ENCODE measurements at regions not wholly inside any gene's neighbourhood (a gene's known extent, or its start where the extent isn't known, plus 50 kb on each side); places are given as distances from the start of the nearest gene placed in this dataset.

GRCh38 chr4:20381005-20381404 lies 129.3 kb downstream of the SLIT2 start:
- TF ChIP-seq CTCF (IDR thresholded peaks at IDR 0.05) (no peak), SIN3A (IDR thresholded peaks at IDR 0.05; ENCODE audit: borderline replicate concordance, insufficient read depth, low read depth, low read length) (no peak), REST (IDR thresholded peaks at IDR 0.05; ENCODE audit: insufficient read depth in 1 of 2, low read depth in 2 of 2, low read length in 1 of 2) (no peak), POLR2AphosphoS5 (IDR thresholded peaks at IDR 0.05; ENCODE audit: low read depth, low read length) (no peak), TCF7L2 (IDR thresholded peaks at IDR 0.05; ENCODE audit: low read depth, low read length) (no peak)
